Kidney epithelial cell (primary cell): ENCODE measurements at regions not wholly inside any gene's neighbourhood (a gene's known extent, or its start where the extent isn't known, plus 50 kb on each side); places are given as distances from the start of the nearest gene placed in this dataset.
"Not testable (repeated sequence)": the region's sequence is repeated elsewhere in the genome, so short reads cannot be mapped to it uniquely, and the experiment has no call there.

ENCODE experiments used
- DNase-seq: peaks from one replicate; pipeline ENCODE4 v3.0.0-alpha.2; 2010; ENCODE audit warnings: low read depth
- H3K27me3 ChIP-seq: 2 replicates; pipeline ENCODE4 v1.6.0; 2011; ENCODE audit warnings: low read length; ENCODE audit not compliant: control insufficient read depth, insufficient read depth
- H3K36me3 ChIP-seq: 2 replicates; pipeline ENCODE4 v1.5.1; 2011; ENCODE audit warnings: low read length; ENCODE audit not compliant: control insufficient read depth, insufficient read depth
- H3K4me3 ChIP-seq: 2 replicates; pipeline ENCODE4 v1.5.1; 2011; ENCODE audit warnings: low read depth, mild to moderate bottlenecking, control low read depth, low read length
- TF ChIP-seq, protein P1 (sequence below): IDR thresholded peaks from 2 replicates; pipeline ENCODE4 v1.5.1; 2011; ENCODE audit warnings: mild to moderate bottlenecking, moderate library complexity, low read length, control low read depth, inconsistent platforms; ENCODE audit not compliant: insufficient read depth, poor library complexity, severe bottlenecking

DNA sequence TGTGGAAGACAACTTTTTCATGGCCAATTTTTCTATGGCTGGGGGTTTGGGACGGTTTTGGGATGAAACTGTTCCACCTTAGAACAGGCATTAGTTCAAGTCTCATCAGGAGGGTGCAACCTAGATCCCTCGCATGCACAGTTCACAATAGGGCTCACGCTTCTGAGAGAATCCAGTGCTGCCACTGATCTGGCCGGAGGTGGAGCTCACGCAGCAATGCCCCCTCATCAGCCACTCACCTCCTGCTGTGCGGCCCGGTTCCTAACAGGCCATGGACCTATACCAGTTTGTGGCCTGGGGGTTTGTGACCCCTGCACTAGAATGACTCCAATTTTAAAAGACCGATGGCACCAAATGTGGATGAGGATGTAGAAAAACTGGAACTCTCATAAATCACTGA, 127.2 kb upstream of the IER5L start:
- TF ChIP-seq, protein P1, sequence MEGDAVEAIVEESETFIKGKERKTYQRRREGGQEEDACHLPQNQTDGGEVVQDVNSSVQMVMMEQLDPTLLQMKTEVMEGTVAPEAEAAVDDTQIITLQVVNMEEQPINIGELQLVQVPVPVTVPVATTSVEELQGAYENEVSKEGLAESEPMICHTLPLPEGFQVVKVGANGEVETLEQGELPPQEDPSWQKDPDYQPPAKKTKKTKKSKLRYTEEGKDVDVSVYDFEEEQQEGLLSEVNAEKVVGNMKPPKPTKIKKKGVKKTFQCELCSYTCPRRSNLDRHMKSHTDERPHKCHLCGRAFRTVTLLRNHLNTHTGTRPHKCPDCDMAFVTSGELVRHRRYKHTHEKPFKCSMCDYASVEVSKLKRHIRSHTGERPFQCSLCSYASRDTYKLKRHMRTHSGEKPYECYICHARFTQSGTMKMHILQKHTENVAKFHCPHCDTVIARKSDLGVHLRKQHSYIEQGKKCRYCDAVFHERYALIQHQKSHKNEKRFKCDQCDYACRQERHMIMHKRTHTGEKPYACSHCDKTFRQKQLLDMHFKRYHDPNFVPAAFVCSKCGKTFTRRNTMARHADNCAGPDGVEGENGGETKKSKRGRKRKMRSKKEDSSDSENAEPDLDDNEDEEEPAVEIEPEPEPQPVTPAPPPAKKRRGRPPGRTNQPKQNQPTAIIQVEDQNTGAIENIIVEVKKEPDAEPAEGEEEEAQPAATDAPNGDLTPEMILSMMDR = no peak
- no peak for DNase-seq
- Histone ChIP-seq H3K27me3 (no peaks in the 10 kb centered on the region), H3K36me3 (no peaks in the 10 kb centered on the region), H3K4me3 (no peak overlapping the region)

DNA sequence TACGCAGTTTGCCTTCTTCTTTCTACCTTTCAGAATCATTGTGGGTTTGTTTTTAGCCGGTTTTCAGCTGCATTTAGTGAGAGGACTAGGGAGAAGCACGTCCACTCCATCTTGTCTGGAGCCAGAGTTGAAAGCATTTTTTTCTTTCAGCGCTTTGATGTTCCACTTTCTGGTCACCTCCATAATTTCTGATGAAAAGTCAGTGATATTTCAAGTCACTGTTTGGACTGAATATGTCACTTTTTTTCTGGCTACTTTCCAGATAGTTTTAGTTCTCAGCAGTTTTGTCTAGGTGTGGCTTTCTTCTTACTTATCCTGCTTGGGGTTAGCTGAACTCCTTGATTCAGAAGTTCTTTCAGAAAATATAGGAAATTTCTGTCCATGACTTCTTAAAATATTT, 123.9 kb upstream of the IER5L start:
- H3K4me3 ChIP-seq = no peak overlapping the region
- TF ChIP-seq, protein P1 = no peak
- no peaks in the 10 kb centered on the region for H3K27me3 ChIP-seq
- DNase-seq = no peak
- H3K36me3 ChIP-seq = no peaks in the 10 kb centered on the region

DNA sequence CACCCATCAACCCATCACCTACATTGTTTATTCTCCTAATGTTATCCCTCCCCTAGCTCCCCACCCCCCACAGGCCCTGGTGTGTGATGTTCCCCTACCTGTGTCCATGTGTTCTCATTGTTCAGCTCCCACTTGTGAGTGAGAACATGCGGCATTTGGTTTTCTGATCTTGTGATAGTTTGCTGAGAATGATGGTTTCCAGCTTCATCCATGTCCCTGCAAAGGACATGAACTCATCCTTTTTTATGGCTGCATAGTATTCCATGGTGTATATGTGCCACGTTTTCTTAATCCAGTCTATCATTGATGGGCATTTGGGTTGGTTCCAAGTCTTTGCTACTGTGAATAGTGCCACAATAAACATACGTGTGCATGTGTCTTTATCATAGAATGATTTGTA, 118.1 kb upstream of the IER5L start:
- H3K36me3 ChIP-seq, H3K27me3 ChIP-seq: not testable (repeated sequence)

DNA sequence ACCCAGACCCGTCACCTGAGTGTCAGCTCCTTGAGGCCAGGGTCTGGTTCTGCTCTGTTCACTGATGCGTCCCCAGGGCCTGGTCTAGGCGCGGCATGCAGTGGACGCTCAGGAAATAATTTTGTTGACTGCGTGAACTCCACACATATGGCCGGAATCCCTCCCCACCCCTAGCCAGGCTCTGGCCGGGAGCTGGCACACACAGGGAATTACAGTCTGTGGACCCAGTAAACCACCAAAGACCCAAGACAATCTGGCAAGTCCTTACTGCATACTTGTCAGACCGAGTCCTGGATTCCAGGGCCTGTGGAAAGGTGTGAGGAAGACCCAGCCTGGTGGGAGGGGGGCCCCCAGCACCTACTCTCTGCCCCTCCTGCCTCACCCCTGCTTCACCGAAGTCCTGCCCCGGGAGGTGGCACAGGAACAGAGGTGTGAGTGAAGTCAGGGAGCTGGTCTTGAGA, 113.0 kb upstream of the IER5L start:
- Histone ChIP-seq H3K27me3 (no peaks in the 10 kb centered on the region), H3K4me3 (no peak overlapping the region), H3K36me3 (no peaks in the 10 kb centered on the region)
- DNase-seq = no peak
- TF ChIP-seq, protein P1 = no peak

More for the DNA sequence above, 118.1 kb upstream of the IER5L start:
- not testable (repeated sequence) for DNase-seq, H3K4me3 ChIP-seq

DNA sequence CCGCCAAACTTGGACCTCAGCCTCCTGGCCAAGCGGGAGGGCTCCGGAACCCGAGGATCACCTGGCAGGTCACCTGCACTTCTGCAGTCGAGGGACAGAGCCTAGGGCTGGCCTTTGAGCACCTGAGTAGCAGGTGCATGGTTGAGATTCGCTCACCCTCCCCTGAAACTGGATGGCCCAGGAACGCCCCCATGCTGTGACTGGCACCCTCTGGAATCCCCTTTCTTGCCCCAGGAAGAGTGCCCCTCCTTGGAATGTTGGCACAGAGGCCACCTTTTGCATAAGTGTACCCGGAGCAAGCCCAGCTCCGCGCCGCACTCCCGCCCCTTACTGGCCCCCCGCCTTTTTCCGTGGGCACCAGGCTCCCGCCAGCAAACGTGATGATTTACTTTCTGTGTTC, 112.5 kb upstream of the IER5L start:
- Histone ChIP-seq H3K4me3 (no peak overlapping the region), H3K36me3 (no peaks in the 10 kb centered on the region), H3K27me3 (no peaks in the 10 kb centered on the region)
- DNase-seq = no peak
- TF ChIP-seq, protein P1 = no peak

DNA sequence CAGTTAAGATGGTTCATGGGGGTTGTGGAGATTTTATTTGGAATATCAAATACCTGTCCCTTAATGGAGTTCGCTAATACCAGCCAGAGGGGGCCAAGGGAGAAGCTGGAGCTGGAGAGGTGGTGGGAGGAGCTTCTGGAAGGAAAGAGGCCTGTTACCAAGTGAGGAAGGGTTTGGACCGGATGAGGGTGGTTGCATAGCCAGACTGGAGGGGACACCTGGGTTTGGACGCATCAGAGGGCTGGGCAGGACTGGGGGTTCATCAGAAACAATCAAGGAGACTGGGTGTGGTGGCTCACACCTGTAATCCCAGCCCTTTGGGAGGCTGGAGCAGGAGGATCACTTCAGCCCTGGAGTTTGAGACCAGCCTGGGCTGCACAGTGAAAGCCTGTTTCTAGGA, 111.8 kb upstream of the IER5L start:
- H3K27me3 ChIP-seq = no peaks in the 10 kb centered on the region
- H3K4me3 ChIP-seq = no peak overlapping the region
- TF ChIP-seq, protein P1 = no peak
- no peaks in the 10 kb centered on the region for H3K36me3 ChIP-seq
- no peak for DNase-seq
